Fibroblast of lung (primary cell): ENCODE measurements at regions not wholly inside any gene's neighbourhood (a gene's known extent, or its start where the extent isn't known, plus 50 kb on each side); places are given as distances from the start of the nearest gene placed in this dataset.
A peak's percentile ranks its signal among the peaks of the same experiment; 100 is the strongest.

Experiments used
- DNase-seq, 2 donors: peaks; one replicate each; pipeline versions ENCODE4 v3.0.0 to v3.0.0-alpha.2; 2010; ENCODE audit warnings: low read depth in 2 of 2
- H2AFZ ChIP-seq: 2 replicates; pipeline ENCODE4 v1.5.1; 2012; ENCODE audit warnings: low read length, control low read depth, inconsistent platforms
- H3K27ac ChIP-seq: 2 replicates; pipeline ENCODE4 v1.5.1; 2011; ENCODE audit warnings: low read length, control low read depth; ENCODE audit not compliant: insufficient read depth
- H3K27me3 ChIP-seq: 2 replicates; pipeline ENCODE4 v1.5.1; 2011; ENCODE audit warnings: mild to moderate bottlenecking, low read length; ENCODE audit not compliant: control insufficient read depth, insufficient read depth
- H3K36me3 ChIP-seq: 2 replicates; pipeline ENCODE4 v1.5.1; 2011; ENCODE audit warnings: low read length; ENCODE audit not compliant: control insufficient read depth, insufficient read depth
- H3K4me1 ChIP-seq: 2 replicates; pipeline ENCODE4 v1.5.1; 2011; ENCODE audit warnings: low read length; ENCODE audit not compliant: control insufficient read depth, insufficient read depth; ENCODE audit errors: extremely low read depth
- H3K4me2 ChIP-seq: 2 replicates; pipeline ENCODE4 v1.5.1; 2011; ENCODE audit warnings: low read length, control low read depth; ENCODE audit not compliant: insufficient read depth; ENCODE audit errors: extremely low read depth
- H3K4me3 ChIP-seq, 4 experiments: fragments of 200-600 bp in 1 of 4; sonication (generic) in 1 of 4; replicated peaks in 1 of 4; 2 replicates each; pipeline ENCODE4 v1.5.1; 2011 to 2016; ENCODE audit warnings: low read length in 4 of 4, low read depth in 3 of 4, mild to moderate bottlenecking in 3 of 4, control low read depth in 2 of 4, inconsistent platforms in 1 of 4, mixed read lengths in 1 of 4; ENCODE audit not compliant: insufficient read depth in 1 of 4; ENCODE audit errors: control extremely low read depth in 1 of 4
- H3K79me2 ChIP-seq: 2 replicates; pipeline ENCODE4 v1.5.1; 2012; ENCODE audit warnings: mild to moderate bottlenecking, low read length, inconsistent platforms; ENCODE audit not compliant: control insufficient read depth, insufficient read depth
- H3K9ac ChIP-seq: 2 replicates; pipeline ENCODE4 v1.5.1; 2011; ENCODE audit warnings: mild to moderate bottlenecking, low read length, control low read depth; ENCODE audit not compliant: insufficient read depth
- H3K9me3 ChIP-seq: 2 replicates; pipeline ENCODE4 v1.5.1; 2012; ENCODE audit warnings: low read depth, low read length; ENCODE audit not compliant: control insufficient read depth, insufficient read depth
- H4K20me1 ChIP-seq: 2 replicates; pipeline ENCODE4 v1.5.1; 2011; ENCODE audit warnings: low read length; ENCODE audit not compliant: control insufficient read depth, insufficient read depth; ENCODE audit errors: extremely low read depth
- CTCF ChIP-seq, 2 donors: IDR thresholded peaks in 1 of 2; conservative IDR thresholded peaks in 1 of 2; 1 replicate in 1 of 2; 2 replicates in 1 of 2; pipeline ENCODE4 v1.5.1; 2011 to 2012; ENCODE audit warnings: low read length in 2 of 2, control low read depth in 1 of 2, inconsistent platforms in 1 of 2, low read depth in 1 of 2, mild to moderate bottlenecking in 1 of 2
- EZH2 ChIP-seq: IDR thresholded peaks from 2 replicates; pipeline ENCODE4 v1.5.1; 2012; ENCODE audit warnings: low read length, control low read depth, mild to moderate bottlenecking; ENCODE audit errors: missing control alignments

DNA sequence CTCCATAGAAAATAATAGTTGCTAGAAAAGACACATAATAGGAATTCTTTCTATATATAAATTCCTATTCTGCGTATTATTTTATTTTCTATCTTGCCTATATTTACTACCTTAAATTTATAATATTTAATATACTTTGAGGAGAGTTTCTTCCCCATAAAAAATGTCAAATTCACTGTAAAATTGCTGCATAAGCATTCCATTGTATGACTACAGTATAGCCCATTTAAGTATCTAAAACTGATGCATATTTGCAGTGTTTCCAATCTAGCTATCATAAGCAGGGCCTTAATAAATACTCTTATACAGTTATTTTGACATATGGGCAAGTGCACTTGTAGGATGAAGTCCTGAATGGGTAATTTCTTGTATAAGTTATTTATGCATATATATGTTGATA, 1088.6 kb upstream of the EPHA6 start:
- H3K36me3 ChIP-seq, result no peaks in the 10 kb centered on the region
- no peaks in the 10 kb centered on the region for H3K4me1 ChIP-seq
- H3K4me3 ChIP-seq, result no peak overlapping the region
- no peak overlapping the region for H3K27ac ChIP-seq
- no peaks in the 10 kb centered on the region for H3K27me3 ChIP-seq
- H3K4me2 ChIP-seq, result no peak overlapping the region
- H3K9ac ChIP-seq, result no peak overlapping the region
- H2AFZ ChIP-seq, result no peak overlapping the region
- no peak for DNase-seq
- no peaks in the 10 kb centered on the region for H3K79me2 ChIP-seq
- H3K9me3 ChIP-seq, result no peaks in the 10 kb centered on the region
- no peak for TF ChIP-seq CTCF (conservative IDR thresholded peaks at IDR 0.05 in 1 of 2, IDR thresholded peaks at IDR 0.05 in 1 of 2; ENCODE audit: low read depth in 1 of 2, low read length in 2 of 2)
- no peak for TF ChIP-seq EZH2
- H4K20me1 ChIP-seq, result no peaks in the 10 kb centered on the region

DNA sequence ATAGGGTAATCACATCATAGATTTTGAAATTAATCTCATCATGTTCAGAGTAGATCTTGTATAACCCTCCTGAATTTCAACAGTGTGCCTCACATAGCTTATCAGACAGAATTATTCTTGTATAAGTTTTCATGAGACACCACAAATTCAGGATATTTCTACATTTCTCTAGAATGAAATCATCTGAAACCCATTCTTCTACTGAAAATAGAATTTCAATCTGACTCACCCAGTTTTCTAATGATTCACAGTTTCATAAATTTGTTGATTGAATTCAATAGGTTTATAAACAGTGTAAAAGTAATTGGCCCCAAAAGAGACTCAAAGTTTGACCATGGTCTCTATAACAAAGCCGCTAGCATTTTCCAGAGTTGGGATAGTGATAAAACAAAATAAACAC, 1082.6 kb upstream of the EPHA6 start:
- peak in 1 of 2 donors; percentile 7 for DNase-seq
- Histone ChIP-seq H3K27me3 (no peaks in the 10 kb centered on the region), H3K27ac (no peak overlapping the region), H3K4me3 (no peak overlapping the region), H2AFZ (no peak overlapping the region), H3K9ac (no peak overlapping the region), H3K4me1 (no peaks in the 10 kb centered on the region), H4K20me1 (no peaks in the 10 kb centered on the region), H3K79me2 (no peaks in the 10 kb centered on the region), H3K4me2 (no peak overlapping the region), H3K9me3 (no peaks in the 10 kb centered on the region), H3K36me3 (no peaks in the 10 kb centered on the region)
- TF ChIP-seq EZH2 (no peak), CTCF (conservative IDR thresholded peaks at IDR 0.05 in 1 of 2, IDR thresholded peaks at IDR 0.05 in 1 of 2; ENCODE audit: low read depth in 1 of 2, low read length in 2 of 2) (no peak)

DNA sequence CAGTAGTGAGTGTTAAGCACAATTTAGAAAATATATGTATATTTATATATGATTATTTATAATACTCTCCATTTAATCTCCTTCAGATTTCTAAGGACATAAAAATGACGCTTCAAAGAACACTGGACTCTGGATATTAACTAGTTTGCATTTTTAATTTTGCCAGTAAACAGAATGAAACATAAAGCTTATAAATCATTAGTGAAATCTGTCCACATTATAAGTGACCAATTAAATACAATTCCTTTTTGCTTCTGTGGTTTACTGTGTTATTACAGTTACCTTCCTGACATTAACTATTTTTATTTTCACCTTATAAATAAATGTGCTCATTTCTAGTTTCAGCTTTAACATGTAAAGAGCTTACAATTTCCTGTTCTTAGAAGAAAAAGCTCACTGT, 1081.1 kb upstream of the EPHA6 start:
- no peaks in the 10 kb centered on the region for H3K4me1 ChIP-seq
- H3K27me3 ChIP-seq, result no peaks in the 10 kb centered on the region
- H3K4me3 ChIP-seq, result no peak overlapping the region
- H3K36me3 ChIP-seq, result no peaks in the 10 kb centered on the region
- H3K4me2 ChIP-seq, result no peak overlapping the region
- no peak overlapping the region for H2AFZ ChIP-seq
- no peaks in the 10 kb centered on the region for H4K20me1 ChIP-seq
- H3K79me2 ChIP-seq, result no peaks in the 10 kb centered on the region
- no peak overlapping the region for H3K9ac ChIP-seq
- DNase-seq, result no peak
- no peak for TF ChIP-seq CTCF (conservative IDR thresholded peaks at IDR 0.05 in 1 of 2, IDR thresholded peaks at IDR 0.05 in 1 of 2; ENCODE audit: low read depth in 1 of 2, low read length in 2 of 2)
- TF ChIP-seq EZH2, result no peak
- no peaks in the 10 kb centered on the region for H3K9me3 ChIP-seq
- H3K27ac ChIP-seq, result no peak overlapping the region
